GM18520 (cell line): ENCODE measurements at regions not wholly inside any gene's neighbourhood (a gene's known extent, or its start where the extent isn't known, plus 50 kb on each side); places are given as distances from the start of the nearest gene placed in this dataset.

ENCODE experiments used
- ATAC-seq: cut with Tn5 transposase; IDR thresholded peaks from one replicate; pipeline ENCODE4 v1.9.1; 2021; ENCODE audit not compliant: unreplicated experiment

DNA sequence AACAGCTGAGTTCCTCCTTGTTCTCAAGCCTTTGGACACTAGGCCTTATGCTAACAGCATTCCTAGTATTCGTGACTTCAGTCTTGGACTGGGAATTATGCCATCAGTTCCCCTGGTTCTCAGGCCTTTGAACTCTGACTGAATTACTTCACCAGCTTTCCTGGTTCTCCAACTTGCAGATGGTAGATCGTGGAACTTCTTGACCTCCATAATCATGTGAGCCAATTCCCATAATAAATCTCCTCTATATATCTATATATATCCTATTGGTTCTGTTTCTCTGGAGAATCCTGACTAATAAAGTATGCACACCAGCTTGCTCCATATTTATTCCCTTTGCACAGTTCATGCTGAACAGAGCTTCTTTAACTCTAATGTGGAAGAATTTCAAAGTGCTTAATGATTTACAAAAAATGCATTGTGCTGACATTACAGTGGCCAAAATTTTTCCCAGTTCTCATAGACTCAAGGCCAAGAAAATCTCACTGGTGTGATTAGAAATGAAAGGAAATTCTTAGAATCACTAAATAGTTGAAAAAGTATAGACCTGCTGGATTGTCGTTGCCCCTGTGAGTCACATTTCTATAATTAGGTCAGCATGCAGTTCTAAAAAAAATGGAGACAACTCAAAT is 462.9 kb upstream of the ADAMTS5 start:
- ATAC-seq: no peak

DNA sequence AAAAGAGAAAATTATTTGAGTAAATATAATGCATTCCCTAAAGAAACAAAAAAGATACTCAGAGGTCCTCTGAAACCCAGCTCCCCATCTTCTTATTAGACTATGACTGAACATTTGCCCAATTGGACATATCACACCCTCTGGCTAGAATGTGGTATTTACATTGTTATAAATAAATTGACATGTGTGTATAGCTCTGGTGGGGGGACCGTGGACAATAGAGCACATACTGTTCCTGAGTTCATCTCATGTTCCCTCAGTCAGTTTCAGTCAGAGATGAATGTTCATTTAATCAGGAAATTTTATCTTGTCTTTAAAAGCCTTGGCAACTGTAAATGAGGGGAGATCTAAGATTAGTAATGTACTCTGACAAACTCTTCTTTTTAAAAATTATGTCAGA is 459.3 kb upstream of the ADAMTS5 start:
- no peak for ATAC-seq

DNA sequence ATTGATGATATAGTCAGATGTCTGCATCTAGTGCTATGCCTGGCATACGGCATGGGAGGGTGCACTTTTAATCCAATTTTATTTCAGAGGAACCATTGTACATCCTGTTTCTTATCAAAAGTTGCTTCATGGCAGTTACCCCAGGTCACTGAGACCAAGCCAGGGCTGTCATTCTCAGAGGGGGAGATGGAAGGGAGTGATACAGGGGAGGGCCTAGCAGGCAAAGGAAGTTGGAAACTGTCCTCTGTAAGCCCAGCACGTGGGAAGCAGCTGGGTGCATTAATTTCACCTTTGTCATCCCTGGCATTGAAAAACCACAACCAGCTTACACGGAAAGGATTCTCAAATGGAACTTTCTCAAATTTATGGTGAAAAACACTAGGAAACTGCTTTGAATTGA is 458.7 kb upstream of the ADAMTS5 start:
- no peak for ATAC-seq

DNA sequence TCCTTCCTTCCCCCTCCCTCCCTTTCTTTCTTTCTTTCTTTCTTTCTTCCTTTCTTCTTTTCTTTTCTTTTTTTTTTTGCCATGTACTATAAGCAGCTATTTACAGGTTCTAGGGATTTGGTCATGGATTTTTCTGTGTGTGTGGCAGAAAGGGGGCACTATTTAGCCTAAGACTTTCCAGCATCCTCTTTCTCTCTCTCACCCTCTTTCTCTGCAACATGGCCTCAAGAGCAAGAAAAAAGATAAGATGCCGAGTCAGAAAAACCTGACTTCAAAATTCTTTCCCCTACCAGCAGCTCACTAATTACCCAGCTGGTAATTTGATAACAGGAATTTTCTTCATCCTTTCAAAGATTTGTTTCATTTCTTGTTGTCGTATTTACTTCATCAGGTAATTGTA is 458.3 kb upstream of the ADAMTS5 start:
- ATAC-seq: no peak

DNA sequence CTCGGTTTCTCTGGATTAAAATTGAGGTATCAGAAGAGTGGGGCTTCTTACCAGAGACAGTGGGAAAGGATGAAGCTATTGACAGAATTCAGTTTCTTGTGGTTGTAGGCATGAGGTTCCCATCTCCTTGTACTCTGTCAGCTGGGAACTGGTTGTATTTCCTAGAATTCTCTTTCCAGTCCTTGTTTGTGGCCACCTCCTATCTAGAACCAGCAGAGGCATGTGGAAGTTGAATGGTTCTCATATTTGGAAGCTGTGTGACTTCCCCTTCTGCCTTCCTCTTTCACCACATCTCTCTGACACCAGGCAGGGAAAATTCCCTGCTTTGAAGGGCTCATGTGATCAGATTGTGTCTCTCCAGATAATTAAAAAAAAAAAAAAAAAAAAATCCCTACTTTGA is 457.7 kb upstream of the ADAMTS5 start:
- no peak for ATAC-seq

GRCh38 chr21:27423906-27424595 is 457.2 kb upstream of the ADAMTS5 start:
- ATAC-seq: no peak

- no peak for ATAC-seq
These were observed 456.1 kb upstream of the ADAMTS5 start for GRCh38 chr21:27423038-27423437.

DNA sequence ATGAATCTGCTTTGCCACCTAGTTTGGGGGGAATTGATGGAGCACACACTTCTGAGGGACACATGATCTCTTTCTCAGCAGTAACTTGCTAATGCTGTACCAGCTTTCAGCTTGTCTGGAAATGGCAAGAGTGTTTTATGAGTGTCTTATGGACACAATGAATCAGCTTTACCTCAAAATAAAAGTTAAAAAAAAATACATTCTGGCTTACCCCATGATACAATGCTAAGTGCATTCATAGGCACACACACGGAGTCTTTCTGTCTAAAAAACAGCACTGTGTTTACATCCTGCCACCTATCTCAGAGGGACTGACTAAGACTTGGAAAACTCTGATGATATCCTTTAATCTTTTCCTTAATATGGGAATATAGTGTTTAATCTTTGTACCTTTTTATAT is 455.5 kb upstream of the ADAMTS5 start:
- ATAC-seq: no peak

DNA sequence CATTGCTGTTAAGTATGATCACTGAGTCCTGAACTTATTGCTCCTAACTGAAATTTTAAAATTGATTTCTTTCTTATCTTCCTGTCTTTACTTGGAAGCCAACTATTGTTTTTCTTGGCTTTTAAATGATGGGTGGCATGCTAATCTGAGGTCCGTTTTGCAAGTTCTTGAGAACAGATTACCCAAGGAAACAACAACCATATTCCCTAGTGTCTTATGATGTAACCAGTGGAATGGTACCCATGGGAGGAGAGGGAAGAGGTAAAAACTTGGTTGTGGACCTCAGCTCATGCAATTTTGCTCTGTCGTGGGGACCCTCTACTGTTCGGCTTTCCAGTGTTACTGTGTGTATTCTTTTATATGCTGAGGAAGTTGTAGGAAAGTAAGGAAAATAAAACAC is 454.8 kb upstream of the ADAMTS5 start:
- ATAC-seq: no peak

GRCh38 chr21:27419153-27419552 is 452.3 kb upstream of the ADAMTS5 start:
- ATAC-seq: no peak

DNA sequence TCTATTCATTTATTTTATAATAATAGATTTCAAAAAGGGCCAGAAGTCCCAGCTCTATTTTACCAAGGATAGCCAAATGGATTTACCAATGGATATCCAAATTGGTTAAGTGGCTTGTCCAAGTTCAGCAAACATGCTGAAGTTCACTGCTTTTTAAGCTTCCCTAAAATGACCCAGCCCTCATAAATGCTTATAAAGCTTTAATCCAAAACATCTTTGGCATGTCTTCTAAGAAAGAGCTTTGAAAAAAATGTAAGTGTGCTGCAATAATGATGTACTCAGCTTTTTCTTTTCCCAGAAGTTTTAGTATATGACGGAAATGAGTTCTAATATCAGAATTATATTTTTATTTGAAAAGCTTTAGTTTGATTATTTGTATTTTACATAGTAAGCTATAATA is 451.5 kb upstream of the ADAMTS5 start:
- no peak for ATAC-seq

DNA sequence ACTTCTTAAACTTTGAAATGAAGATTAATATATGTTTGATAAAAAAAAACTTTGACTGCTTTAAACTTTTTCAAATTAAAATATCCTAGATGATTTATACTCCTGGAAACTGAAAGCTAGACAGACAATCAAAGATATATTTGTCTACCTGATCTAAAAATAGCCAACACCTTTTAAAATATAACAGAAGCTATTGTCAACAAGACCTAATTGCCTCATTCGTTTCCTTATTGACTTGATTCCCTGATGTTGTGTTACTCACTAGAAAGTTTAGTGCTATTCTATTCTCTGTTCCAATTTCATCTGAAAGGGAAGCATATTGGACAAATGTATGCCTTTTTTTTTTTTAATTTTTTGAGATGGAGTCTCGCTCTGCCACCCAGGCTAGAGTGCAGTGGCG is 445.6 kb upstream of the ADAMTS5 start:
- ATAC-seq: no peak

GRCh38 chr21:27408826-27409225 is 441.9 kb upstream of the ADAMTS5 start:
- ATAC-seq: no peak

GRCh38 chr21:27407271-27407670 is 440.4 kb upstream of the ADAMTS5 start:
- no peak for ATAC-seq

DNA sequence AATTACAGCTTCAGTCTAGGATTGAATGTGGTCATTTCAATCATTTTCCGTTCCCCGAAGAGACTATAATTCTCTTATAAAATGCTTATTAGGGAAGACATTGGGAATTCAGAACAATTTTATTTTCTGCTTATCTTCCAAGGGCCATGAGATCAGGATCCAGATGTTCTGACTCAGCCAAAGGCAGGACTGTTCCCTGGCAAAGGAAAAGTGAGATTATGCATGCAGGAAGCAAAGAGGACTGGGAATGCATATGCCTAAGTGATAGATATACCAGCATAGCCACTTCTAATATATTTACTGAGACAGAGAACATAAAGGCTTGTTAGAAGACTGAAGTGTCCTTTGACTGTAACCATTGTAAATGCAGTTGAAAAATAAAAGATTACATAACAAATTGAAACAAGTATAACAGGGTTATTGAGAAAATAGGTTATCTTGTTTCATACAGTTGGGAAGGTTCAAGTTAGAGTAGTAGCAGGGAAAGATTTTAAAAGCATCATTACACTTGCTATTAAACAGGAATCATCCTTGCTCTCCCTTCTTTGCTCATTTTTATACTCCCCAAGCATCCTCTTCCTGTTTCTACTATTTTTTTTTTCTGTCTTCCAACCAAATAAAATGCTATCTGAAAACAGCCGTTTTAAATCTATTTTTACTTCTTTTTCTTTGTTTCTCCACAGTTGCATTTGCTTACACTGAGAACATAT is 439.6 kb upstream of the ADAMTS5 start:
- ATAC-seq: no peak

GRCh38 chr21:27403011-27403410 is 436.1 kb upstream of the ADAMTS5 start:
- ATAC-seq: no peak

DNA sequence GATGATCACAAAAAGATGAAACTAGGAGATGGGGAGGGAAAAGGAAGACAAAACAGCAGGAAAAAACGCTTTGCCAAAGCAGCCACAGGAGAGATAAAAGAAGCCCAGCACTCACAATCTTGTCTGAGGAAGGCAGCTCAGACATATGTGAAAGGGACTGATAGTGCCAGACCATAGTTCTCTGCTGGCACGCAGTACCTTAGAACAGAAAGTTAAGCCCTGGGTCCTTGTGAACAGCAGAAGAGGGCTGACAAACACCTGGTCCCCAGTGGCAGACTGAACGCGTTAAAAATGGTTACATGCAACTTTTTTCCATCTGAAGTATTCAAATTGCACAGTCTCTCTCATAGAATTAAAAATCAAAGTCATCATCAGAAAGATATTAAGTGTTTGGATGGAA is 433.2 kb upstream of the ADAMTS5 start:
- ATAC-seq: no peak

DNA sequence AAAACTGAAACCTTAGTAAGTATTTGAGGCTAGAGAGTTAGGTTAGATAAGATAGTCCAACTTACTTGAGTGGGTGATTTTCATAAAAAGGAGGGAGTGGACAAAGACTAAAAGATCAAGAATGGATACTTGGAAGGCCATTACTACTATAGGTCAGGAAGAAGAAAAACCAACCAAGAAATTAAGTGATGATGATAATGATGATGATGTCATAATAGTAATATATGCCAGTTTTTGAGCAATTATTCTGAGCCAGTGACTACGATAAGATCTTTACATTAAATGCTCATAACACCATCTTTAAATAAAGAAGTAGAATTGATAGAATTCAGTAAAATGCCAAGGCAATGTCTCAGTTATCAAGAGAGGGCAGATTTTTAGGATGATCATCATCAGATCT is 430.7 kb upstream of the ADAMTS5 start:
- no peak for ATAC-seq

GRCh38 chr21:27393726-27394125 is 426.8 kb upstream of the ADAMTS5 start:
- ATAC-seq: no peak

- ATAC-seq: no peak
These were observed 425.1 kb upstream of the ADAMTS5 start for GRCh38 chr21:27391990-27392389.

DNA sequence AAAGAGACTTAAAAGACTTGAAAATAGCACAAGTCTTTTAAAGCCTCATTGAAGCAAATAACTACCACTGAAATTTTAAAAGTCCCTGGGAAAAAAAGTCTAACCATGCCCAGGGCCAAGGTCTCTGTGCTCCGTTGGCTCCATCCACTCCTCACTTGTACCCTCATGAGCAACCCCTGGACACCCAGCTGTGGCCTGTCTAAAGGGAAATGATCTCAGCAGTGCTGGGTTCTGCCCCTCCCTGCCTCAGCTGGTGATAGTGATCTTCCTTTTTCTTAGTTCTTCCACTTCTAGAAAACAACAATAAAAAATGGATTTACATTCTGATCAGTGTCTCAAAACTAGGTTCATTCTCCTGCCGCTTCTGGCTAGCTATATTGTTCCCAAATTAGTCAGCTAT is 423.5 kb upstream of the ADAMTS5 start:
- ATAC-seq: no peak

DNA sequence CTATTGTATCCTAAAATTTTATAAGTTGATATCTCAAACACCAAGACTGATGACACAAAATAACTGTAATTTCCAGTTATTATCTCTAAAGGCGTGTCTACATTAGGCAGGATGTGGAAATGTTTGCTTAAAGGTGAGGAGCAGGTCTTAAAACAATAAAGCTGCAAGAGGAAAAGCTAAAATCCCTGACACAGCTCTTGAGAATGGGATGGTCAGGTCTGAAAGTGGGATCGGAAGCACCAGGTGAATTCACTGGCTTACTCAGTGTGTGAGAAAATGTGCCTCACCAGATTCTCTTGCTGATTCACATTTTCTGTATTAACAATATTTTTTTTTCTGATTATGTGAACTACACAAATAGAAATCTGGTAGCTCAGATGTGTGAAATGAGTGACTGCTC is 421.9 kb upstream of the ADAMTS5 start:
- ATAC-seq: no peak
